ENCODE measurements at regions not wholly inside any gene's neighbourhood (a gene's known extent, or its start where the extent isn't known, plus 50 kb on each side); places are given as distances from the start of the nearest gene placed in this dataset.

GRCh38 chr10:64010711-64011110 lies 489.5 kb downstream of the REEP3 start:
- Histone ChIP-seq H3K9me3 (ENCODE audit: control insufficient read depth, insufficient read depth, low read depth, low read length) (no peaks in the 10 kb centered on the region), H3K4me1 (ENCODE audit: control insufficient read depth, insufficient read depth, low read length) (no peaks in the 10 kb centered on the region), H3K27ac (ENCODE audit: extremely low read depth, low read depth, low read length) (no peak overlapping the region), H3K4me3 (ENCODE audit: low read depth, low read length) (no peak overlapping the region), H3K36me3 (ENCODE audit: control insufficient read depth in 2 of 2, insufficient read depth in 1 of 2, low read length in 2 of 2) (no peaks in the 10 kb centered on the region)
- POLR2A ChIA-PET: no interaction called here
- CTCF ChIA-PET: interaction anchor here (1.2 kb wide), 1 partner anchor 33 kb away, joined by 3 read pairs; no protein-coding TSS in a partner anchor
- no peak for TF ChIP-seq ZBTB44 (tag by site-specific recombination; IDR thresholded peaks at IDR 0.05)
- TF ChIP-seq ZNF112 (tag by site-specific recombination; IDR thresholded peaks at IDR 0.05): no peak
- TF ChIP-seq ZNF529 (tag by site-specific recombination; IDR thresholded peaks at IDR 0.05; ENCODE audit: insufficient replicate concordance): no peak
- no peak for TF ChIP-seq SP7 (tag by site-specific recombination; IDR thresholded peaks at IDR 0.05)
- no peak for TF ChIP-seq ZSCAN16 (tag by site-specific recombination; IDR thresholded peaks at IDR 0.05)
- TF ChIP-seq ZNF777 (tag by site-specific recombination; IDR thresholded peaks at IDR 0.05; ENCODE audit: borderline replicate concordance): no peak
- no peak for TF ChIP-seq ZNF785 (tag by site-specific recombination; IDR thresholded peaks at IDR 0.05)

GRCh38 chr10:64011912-64012714 lies 490.9 kb downstream of the REEP3 start:
- Histone ChIP-seq H3K36me3 (ENCODE audit: control insufficient read depth in 2 of 2, insufficient read depth in 1 of 2, low read length in 2 of 2) (no peaks in the 10 kb centered on the region), H3K4me1 (ENCODE audit: control insufficient read depth, insufficient read depth, low read length) (no peaks in the 10 kb centered on the region), H3K9me3 (ENCODE audit: control insufficient read depth, insufficient read depth, low read depth, low read length) (no peaks in the 10 kb centered on the region), H3K4me3 (ENCODE audit: low read depth, low read length) (no peak overlapping the region), H3K27ac (ENCODE audit: extremely low read depth, low read depth, low read length) (no peak overlapping the region)
- CTCF ChIA-PET: interaction anchor here (0.6 kb wide), 1 partner anchor 39 kb away, joined by 3 read pairs; no protein-coding TSS in a partner anchor
- POLR2A ChIA-PET: no interaction called here
- no peak for TF ChIP-seq ZNF747 (tag by site-specific recombination; IDR thresholded peaks at IDR 0.05)
- no peak for TF ChIP-seq ZNF280D (tag by site-specific recombination; IDR thresholded peaks at IDR 0.05)
- no peak for TF ChIP-seq ZNF596 (tag by site-specific recombination; IDR thresholded peaks at IDR 0.05)
- TF ChIP-seq PATZ1 (tag by site-specific recombination; IDR thresholded peaks at IDR 0.05): no peak
- no peak for TF ChIP-seq ZNF707 (tag by site-specific recombination; IDR thresholded peaks at IDR 0.05)
- TF ChIP-seq ZNF16 (tag by site-specific recombination; IDR thresholded peaks at IDR 0.05; ENCODE audit: low read depth): no peak
- TF ChIP-seq ZNF155 (tag by site-specific recombination; IDR thresholded peaks at IDR 0.05): no peak
- TF ChIP-seq ZNF18 (tag by site-specific recombination; IDR thresholded peaks at IDR 0.05): no peak
- TF ChIP-seq KLF16 (tag by site-specific recombination; IDR thresholded peaks at IDR 0.05): no peak
- TF ChIP-seq ZNF510 (tag by site-specific recombination; IDR thresholded peaks at IDR 0.05; ENCODE audit: insufficient replicate concordance): no peak
- no peak for TF ChIP-seq ZBTB8A (tag by site-specific recombination; IDR thresholded peaks at IDR 0.05)
- TF ChIP-seq ZNF169 (tag by site-specific recombination; IDR thresholded peaks at IDR 0.05): no peak
- TF ChIP-seq TSHZ1 (tag by site-specific recombination; IDR thresholded peaks at IDR 0.05; ENCODE audit: borderline replicate concordance): no peak
- no peak for TF ChIP-seq WT1 (tag by site-specific recombination; IDR thresholded peaks at IDR 0.05)
- TF ChIP-seq ZNF335 (tag by site-specific recombination; conservative IDR thresholded peaks at IDR 0.05): no peak
